ENCODE measurements at regions not wholly inside any gene's neighbourhood (a gene's known extent, or its start where the extent isn't known, plus 50 kb on each side); places are given as distances from the start of the nearest gene placed in this dataset.

- no peak for DNase-seq
- Histone ChIP-seq H3K4me3 (ENCODE audit: low read length) (no peak overlapping the region), H3K36me3 (ENCODE audit: control insufficient read depth, insufficient read depth, low read length) (no peaks in the 10 kb centered on the region), H3K27me3 (ENCODE audit: control insufficient read depth, insufficient read depth, low read length, poor library complexity, severe bottlenecking) (no peaks in the 10 kb centered on the region), H3K27ac (ENCODE audit: low read depth, low read length) (peak overlapping the region; percentile 76), H3K9ac (ENCODE audit: extremely low read depth, low read length, poor library complexity, severe bottlenecking) (no peak overlapping the region), H3K9me3 (ENCODE audit: control insufficient read depth, low read length) (no peaks in the 10 kb centered on the region), H3K4me1 (ENCODE audit: control insufficient read depth, insufficient read depth, low read length) (peaks cover 5% of the 10 kb centered on the region)
- no peak for TF ChIP-seq CTCF (conservative IDR thresholded peaks at IDR 0.05)
- Mint-ChIP-seq H3K27me3 (ENCODE audit: insufficient read depth) (peaks cover 2% of the 10 kb centered on the region), H3K36me3 (ENCODE audit: low read depth) (no peaks in the 10 kb centered on the region), H3K4me3 (no peak overlapping the region), H3K27ac (no peak overlapping the region), H3K9me3 (peaks cover 10% of the 10 kb centered on the region), H3K4me1 (peaks cover 8% of the 10 kb centered on the region)
- 86 to 91% methylated on average over 24 of the region's 24 CpGs for WGBS, 2 experiments (ENCODE audit: insufficient coverage in 1 of 2, insufficient read length in 1 of 2)
Measured at GRCh38 chr7:431041-431440, 88.6 kb downstream of the PDGFA start.

- no peaks in the 10 kb centered on the region for H3K36me3 ChIP-seq (ENCODE audit: control insufficient read depth, insufficient read depth, low read length)
- H3K27ac ChIP-seq (ENCODE audit: low read depth, low read length): peak overlapping the region; percentile 76
- no peaks in the 10 kb centered on the region for H3K36me3 Mint-ChIP-seq (ENCODE audit: low read depth)
- no peak overlapping the region for H3K4me3 Mint-ChIP-seq
- no peak overlapping the region for H3K9ac ChIP-seq (ENCODE audit: extremely low read depth, low read length, poor library complexity, severe bottlenecking)
- H3K27me3 ChIP-seq (ENCODE audit: control insufficient read depth, insufficient read depth, low read length, poor library complexity, severe bottlenecking): no peaks in the 10 kb centered on the region
- WGBS, 2 experiments (ENCODE audit: insufficient coverage in 1 of 2, insufficient read length in 1 of 2): 84 to 100% methylated on average over 1 to 16 of the region's 16 CpGs
- H3K9me3 ChIP-seq (ENCODE audit: control insufficient read depth, low read length): no peaks in the 10 kb centered on the region
- DNase-seq: no peak
- peaks cover 5% of the 10 kb centered on the region for H3K4me1 ChIP-seq (ENCODE audit: control insufficient read depth, insufficient read depth, low read length)
- H3K4me1 Mint-ChIP-seq: peaks cover 8% of the 10 kb centered on the region
- H3K27ac Mint-ChIP-seq: no peak overlapping the region
- H3K9me3 Mint-ChIP-seq: peaks cover 10% of the 10 kb centered on the region
- H3K27me3 Mint-ChIP-seq (ENCODE audit: insufficient read depth): peaks cover 2% of the 10 kb centered on the region
- no peak overlapping the region for H3K4me3 ChIP-seq (ENCODE audit: low read length)
- no peak for TF ChIP-seq CTCF (conservative IDR thresholded peaks at IDR 0.05)
Measured at GRCh38 chr7:431658-432111, 88.0 kb downstream of the PDGFA start.

GRCh38 chr7:432256-432655, 87.4 kb downstream of the PDGFA start:
- Mint-ChIP-seq H3K36me3 (ENCODE audit: low read depth) (no peaks in the 10 kb centered on the region), H3K27me3 (ENCODE audit: insufficient read depth) (peaks cover 2% of the 10 kb centered on the region), H3K4me3 (no peak overlapping the region), H3K4me1 (peaks cover 8% of the 10 kb centered on the region), H3K27ac (no peak overlapping the region), H3K9me3 (peaks cover 4% of the 10 kb centered on the region)
- Histone ChIP-seq H3K9ac (ENCODE audit: extremely low read depth, low read length, poor library complexity, severe bottlenecking) (no peak overlapping the region), H3K27me3 (ENCODE audit: control insufficient read depth, insufficient read depth, low read length, poor library complexity, severe bottlenecking) (no peaks in the 10 kb centered on the region), H3K36me3 (ENCODE audit: control insufficient read depth, insufficient read depth, low read length) (no peaks in the 10 kb centered on the region), H3K4me1 (ENCODE audit: control insufficient read depth, insufficient read depth, low read length) (peaks cover 5% of the 10 kb centered on the region), H3K27ac (ENCODE audit: low read depth, low read length) (peak overlapping the region; percentile 76), H3K9me3 (ENCODE audit: control insufficient read depth, low read length) (no peaks in the 10 kb centered on the region), H3K4me3 (ENCODE audit: low read length) (no peak overlapping the region)
- WGBS, 2 experiments (ENCODE audit: insufficient coverage in 1 of 2, insufficient read length in 1 of 2): 94 to 100% methylated on average over 4 to 11 of the region's 11 CpGs
- no peak for DNase-seq
- no peak for TF ChIP-seq CTCF (conservative IDR thresholded peaks at IDR 0.05)

Measured in endodermal cell (in vitro differentiated cells).